Ovary (tissue), 7 donors: ENCODE measurements at regions not wholly inside any gene's neighbourhood (a gene's known extent, or its start where the extent isn't known, plus 50 kb on each side); places are given as distances from the start of the nearest gene placed in this dataset.

Experiments
- DNase-seq, 5 donors: peaks; one replicate each; pipeline ENCODE4 v3.0.0-alpha.2; 2019 to 2020
- H3K27ac ChIP-seq, 2 donors: fragments of 200-600 bp; one replicate each; pipeline versions ENCODE4 v1.5.1 to v1.8.0; 2019 to 2022
- H3K27me3 ChIP-seq: fragments of 200-600 bp; one replicate; pipeline ENCODE4 v1.8.0; 2022
- H3K36me3 ChIP-seq: fragments of 200-600 bp; sonication (generic); one replicate; pipeline ENCODE4 v1.5.1; 2019
- H3K4me1 ChIP-seq: one replicate; pipeline ENCODE4 v1.8.1; 2013; ENCODE audit warnings: mild to moderate bottlenecking, moderate library complexity; ENCODE audit not compliant: insufficient read depth
- H3K4me3 ChIP-seq: fragments of 200-600 bp; sonication (generic); one replicate; pipeline ENCODE4 v1.5.1; 2017
- H3K9me3 ChIP-seq, 2 donors: fragments of 200-600 bp in 1 of 2; sonication (generic) in 1 of 2; one replicate each; pipeline versions ENCODE4 v1.5.1 to v1.8.1; 2013 to 2019; ENCODE audit warnings: mild to moderate bottlenecking in 1 of 2, moderate library complexity in 1 of 2
- EP300 ChIP-seq: sonication (generic); formaldehyde crosslinking; IDR thresholded peaks from one replicate; pipeline ENCODE4 v1.6.1; 2017; ENCODE audit warnings: antibody characterized with exemption
- POLR2A ChIP-seq: fragments of 450-650 bp; IDR thresholded peaks from one replicate; pipeline ENCODE4 v1.6.1; 2017; ENCODE audit warnings: antibody characterized with exemption, mild to moderate bottlenecking, moderate library complexity
- WGBS, 3 donors: extraction: QIAGEN DNeasy Blood & Tissue Kit in 1 of 3; methylation state at CpG; one replicate each; pipeline versions ENCODE4 v1.1.5 to v1.1.7; 2013 to 2017; 5-methylcytosine and 5-hydroxymethylcytosine counted together
- intact Hi-C, 4 donors: fragments of 100-400 bp; cut with DNase I; formaldehyde crosslinking; loops; one replicate each; pipeline versions ENCODE4 v1.11.0 to v1.15.1; 2022 to 2023
- TF ChIP-seq, protein P1 (sequence below), 3 donors: fragments of 450-650 bp in 2 of 3; fragments of 200-600 bp in 1 of 3; IDR thresholded peaks; one replicate each; pipeline versions ENCODE4 v1.5.1 to v1.8.0; 2016 to 2022; ENCODE audit warnings: antibody characterized with exemption in 3 of 3, mild to moderate bottlenecking in 1 of 3
- donor health status: DM: no; HTN: no; CAD: no; lungs with moderate emphysema.
- donor health status: DM: no; HTN: no; CAD: no.
- donor health status: Bipolar disorder and iron deficiency.
- donor health status: DM: no; HTN: no; CAD: no.
- donor health status: DM: yes; HTN: yes; CAD: no.

DNA sequence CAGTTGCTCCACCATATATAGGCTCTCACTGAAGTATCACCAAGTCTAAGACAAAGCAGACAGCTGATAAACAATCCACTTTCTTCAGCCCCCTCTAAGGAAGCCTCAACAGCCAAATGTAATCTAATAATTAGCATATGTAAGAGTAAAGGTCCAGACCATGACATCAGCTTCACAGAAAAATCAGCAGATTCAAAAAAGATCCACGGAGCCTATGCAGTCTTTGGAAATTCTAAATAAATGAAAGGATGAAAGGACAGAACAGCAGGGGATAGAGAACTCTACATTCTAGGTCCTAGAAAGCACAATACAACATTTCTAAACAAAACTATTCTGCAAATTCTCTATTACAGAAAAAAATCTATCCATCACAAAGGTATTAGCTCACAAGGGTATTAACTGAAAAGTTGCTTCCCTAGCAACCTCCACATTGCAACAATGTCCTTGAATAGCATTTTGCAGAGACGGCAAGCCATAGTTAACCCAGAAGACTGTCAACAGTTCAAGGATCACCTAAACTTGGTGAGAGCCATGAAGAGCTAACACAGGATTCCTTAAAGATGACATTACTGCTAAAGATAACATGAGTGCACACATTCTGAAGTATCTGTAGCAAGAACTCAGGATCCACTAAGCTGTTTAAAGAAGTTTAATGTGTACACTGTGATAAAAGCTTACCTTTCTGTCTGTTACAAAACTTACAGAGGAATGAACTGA is 74.3 kb downstream of the SIPA1L2 start:
- Histone ChIP-seq H3K36me3 (no peaks in the 10 kb centered on the region), H3K9me3 (no peaks in the 10 kb centered on the region), H3K27me3 (no peaks in the 10 kb centered on the region), H3K4me3 (no peak overlapping the region), H3K4me1 (peaks cover 17% of the 10 kb centered on the region), H3K27ac (no peak overlapping the region)
- intact Hi-C loops = no loop called here
- TF ChIP-seq EP300 (no peak), POLR2A (no peak)
- TF ChIP-seq, protein P1, sequence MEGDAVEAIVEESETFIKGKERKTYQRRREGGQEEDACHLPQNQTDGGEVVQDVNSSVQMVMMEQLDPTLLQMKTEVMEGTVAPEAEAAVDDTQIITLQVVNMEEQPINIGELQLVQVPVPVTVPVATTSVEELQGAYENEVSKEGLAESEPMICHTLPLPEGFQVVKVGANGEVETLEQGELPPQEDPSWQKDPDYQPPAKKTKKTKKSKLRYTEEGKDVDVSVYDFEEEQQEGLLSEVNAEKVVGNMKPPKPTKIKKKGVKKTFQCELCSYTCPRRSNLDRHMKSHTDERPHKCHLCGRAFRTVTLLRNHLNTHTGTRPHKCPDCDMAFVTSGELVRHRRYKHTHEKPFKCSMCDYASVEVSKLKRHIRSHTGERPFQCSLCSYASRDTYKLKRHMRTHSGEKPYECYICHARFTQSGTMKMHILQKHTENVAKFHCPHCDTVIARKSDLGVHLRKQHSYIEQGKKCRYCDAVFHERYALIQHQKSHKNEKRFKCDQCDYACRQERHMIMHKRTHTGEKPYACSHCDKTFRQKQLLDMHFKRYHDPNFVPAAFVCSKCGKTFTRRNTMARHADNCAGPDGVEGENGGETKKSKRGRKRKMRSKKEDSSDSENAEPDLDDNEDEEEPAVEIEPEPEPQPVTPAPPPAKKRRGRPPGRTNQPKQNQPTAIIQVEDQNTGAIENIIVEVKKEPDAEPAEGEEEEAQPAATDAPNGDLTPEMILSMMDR (IDR thresholded peaks at IDR 0.05) = no peak
- 21 to 31% (median 30%) methylated on average over 2 of the region's 2 CpGs for WGBS, 3 donors
- no peak for DNase-seq

DNA sequence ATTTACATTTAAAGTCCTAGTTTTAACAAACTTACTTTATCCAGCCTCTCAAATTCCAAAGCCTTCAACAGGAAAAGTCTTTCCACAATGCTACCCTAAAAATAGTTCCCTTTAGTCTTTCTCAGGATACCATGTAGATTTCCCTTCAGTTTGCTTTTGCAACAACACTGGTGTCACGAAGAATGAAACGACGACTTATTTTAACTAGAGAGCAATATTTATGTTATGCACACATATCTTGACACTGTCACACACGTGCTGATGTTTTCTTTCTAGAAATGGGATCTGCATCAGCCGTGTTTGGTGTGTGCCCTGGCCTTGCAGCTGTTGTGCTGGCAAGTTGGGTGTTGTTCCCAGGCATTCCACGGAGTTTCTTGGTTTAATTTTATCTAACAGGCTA is 75.5 kb downstream of the SIPA1L2 start:
- Histone ChIP-seq H3K27ac (no peak overlapping the region), H3K36me3 (no peaks in the 10 kb centered on the region), H3K9me3 (no peaks in the 10 kb centered on the region), H3K27me3 (no peaks in the 10 kb centered on the region), H3K4me1 (peaks cover 19% of the 10 kb centered on the region), H3K4me3 (no peak overlapping the region)
- no peak for DNase-seq
- intact Hi-C loops = no loop called here
- 5 to 21% (median 7%) methylated on average over 6 of the region's 6 CpGs for WGBS, 3 donors
- TF ChIP-seq EP300 (no peak), POLR2A (no peak)
- TF ChIP-seq, protein P1 (IDR thresholded peaks at IDR 0.05) = no peak

DNA sequence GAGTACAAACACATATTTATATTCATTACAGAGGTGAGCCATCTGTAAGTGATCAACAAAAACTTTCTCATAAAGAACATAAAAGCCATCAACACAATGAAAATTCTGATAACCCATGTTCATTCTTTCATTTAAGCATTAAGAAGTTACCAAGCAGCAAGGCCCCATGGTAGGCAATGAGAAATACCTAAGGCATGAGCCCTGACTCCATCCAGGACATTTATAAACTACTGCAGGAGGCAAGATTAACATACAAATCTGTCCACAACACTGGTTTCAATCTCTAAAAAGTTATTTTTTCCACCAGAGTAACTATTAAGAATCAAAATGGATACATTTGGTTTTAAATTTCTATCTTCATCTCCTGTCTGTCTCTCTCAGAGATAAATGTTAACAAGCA is 76.1 kb downstream of the SIPA1L2 start:
- no peaks in the 10 kb centered on the region for H3K36me3 ChIP-seq
- H3K4me1 ChIP-seq = peaks cover 22% of the 10 kb centered on the region
- H3K27ac ChIP-seq = no peak overlapping the region
- H3K27me3 ChIP-seq = no peaks in the 10 kb centered on the region
- intact Hi-C loops = no loop called here
- no peaks in the 10 kb centered on the region for H3K9me3 ChIP-seq
- no peak for DNase-seq
- H3K4me3 ChIP-seq = no peak overlapping the region
- TF ChIP-seq, protein P1 (IDR thresholded peaks at IDR 0.05) = no peak
- no peak for TF ChIP-seq EP300
- TF ChIP-seq POLR2A = no peak

DNA sequence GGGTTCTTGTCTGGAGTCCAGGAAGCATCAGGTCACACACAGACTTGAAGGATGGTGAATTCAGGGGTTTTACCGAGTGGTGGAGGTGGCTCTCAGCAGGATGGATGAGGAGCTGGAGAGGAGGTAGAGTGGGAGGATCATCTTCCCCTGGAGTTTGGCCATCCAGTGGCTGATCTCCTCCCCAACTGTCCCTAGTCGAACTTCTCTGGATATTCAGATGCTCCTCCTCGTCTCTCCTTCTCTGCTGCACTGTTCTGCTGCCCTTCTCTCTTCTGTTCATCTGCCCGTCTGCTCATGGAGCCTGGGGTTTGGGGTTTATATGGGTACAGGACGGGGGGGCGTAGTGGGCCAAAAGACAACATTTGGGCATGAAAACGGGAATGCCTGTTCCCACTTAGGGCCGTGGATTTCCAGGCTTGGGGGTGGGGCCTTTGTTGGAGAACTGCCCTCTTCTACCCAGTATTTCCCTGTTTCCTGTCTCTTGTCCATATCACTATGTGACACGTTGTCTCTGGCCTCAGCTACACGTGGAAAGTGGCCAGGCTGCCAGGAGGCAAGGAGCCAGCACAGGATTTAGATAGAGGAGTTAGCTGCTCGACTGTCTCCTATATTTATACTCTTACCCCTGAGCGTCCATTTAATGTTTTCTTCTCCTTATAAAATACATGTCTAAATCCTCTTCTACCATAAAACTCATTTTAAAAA is 76.7 kb downstream of the SIPA1L2 start:
- H3K36me3 ChIP-seq = no peaks in the 10 kb centered on the region
- peak; percentile 54 to 76 (median 63) for DNase-seq
- peaks cover 26% of the 10 kb centered on the region for H3K4me1 ChIP-seq
- intact Hi-C loops = no loop called here
- no peaks in the 10 kb centered on the region for H3K9me3 ChIP-seq
- no peaks in the 10 kb centered on the region for H3K27me3 ChIP-seq
- no peak for TF ChIP-seq POLR2A
- TF ChIP-seq, protein P1 (IDR thresholded peaks at IDR 0.05) = no peak
- TF ChIP-seq EP300 = no peak
- H3K27ac ChIP-seq = no peak overlapping the region
- 47 to 52% (median 52%) methylated on average over 12 of the region's 12 CpGs for WGBS, 3 donors
- H3K4me3 ChIP-seq = no peak overlapping the region
